ENCODE measurements at regions not wholly inside any gene's neighbourhood (a gene's known extent, or its start where the extent isn't known, plus 50 kb on each side); places are given as distances from the start of the nearest gene placed in this dataset.
A peak's percentile ranks its signal among the peaks of the same experiment; 100 is the strongest.

DNA sequence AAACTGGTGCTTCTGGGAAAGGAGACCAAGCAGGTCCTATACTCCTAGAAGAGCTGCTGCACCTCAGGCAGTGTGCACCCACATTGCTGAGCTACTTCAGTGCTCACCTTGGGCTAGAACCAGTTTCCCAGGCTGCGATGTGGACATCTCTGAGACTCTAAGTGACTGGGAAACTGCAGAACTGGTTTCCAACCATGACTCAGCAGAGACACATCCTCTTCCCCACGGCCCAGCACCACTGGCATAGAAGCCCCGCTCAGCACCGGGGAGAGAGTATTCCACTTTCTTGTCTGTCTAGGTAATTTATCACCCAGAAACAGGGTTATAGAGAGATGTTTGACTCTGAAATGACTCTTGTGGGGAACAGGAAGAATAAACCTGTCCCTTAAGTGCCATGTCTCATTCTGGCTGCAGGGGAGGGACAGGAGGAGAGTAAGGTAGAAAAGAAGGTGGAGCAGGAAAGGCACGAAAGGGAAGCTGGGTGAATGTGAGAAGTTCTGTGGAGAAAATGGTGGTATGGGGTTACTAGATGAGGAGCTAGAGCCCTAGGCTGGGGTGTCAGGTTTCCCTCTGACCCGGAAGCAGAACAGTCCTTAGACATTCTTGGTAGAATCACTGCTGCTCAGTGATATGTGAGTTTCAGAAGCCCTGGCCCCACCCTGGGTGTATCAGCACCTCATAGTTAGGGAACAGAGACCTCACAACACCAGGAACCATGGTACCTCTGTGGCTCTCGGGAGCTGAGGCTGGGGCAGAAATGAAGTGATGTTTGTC is 340.4 kb upstream of the NCAM1 start:
- no peak overlapping the region for H2AFZ ChIP-seq (replicated peaks; ENCODE audit: low read length, poor library complexity)
- BruUV-seq (replicated peaks): no TSS peak
- no peak overlapping the region for H3K14ac ChIP-seq (replicated peaks; ENCODE audit: low read depth, low read length)
- H3K9ac ChIP-seq (ENCODE audit: low read depth, low read length): no peak overlapping the region
- no peaks in the 10 kb centered on the region for H3K9me1 ChIP-seq (ENCODE audit: insufficient read depth, low read length)
- TF ChIP-seq BHLHE40 (IDR thresholded peaks at IDR 0.05; ENCODE audit: low read depth, low read length) (no peak), NFE2L2 (IDR thresholded peaks at IDR 0.05; ENCODE audit: low read depth, low read length) (peak; percentile 17; the same call in 1 of the 2 replicates)
- H3K4ac ChIP-seq (ENCODE audit: low read depth, low read length): no peak overlapping the region
- H3K27ac ChIP-seq (ENCODE audit: insufficient read depth, low read length): no peak overlapping the region
- no peak overlapping the region for H4K91ac ChIP-seq (ENCODE audit: insufficient read depth, low read depth, low read length)
- no peak overlapping the region for H2AK5ac ChIP-seq (ENCODE audit: low read depth, low read length)
- no peaks in the 10 kb centered on the region for H3K79me1 ChIP-seq (ENCODE audit: low read depth in 1 of 2, low read length in 2 of 2)
- no peak overlapping the region for H2BK5ac ChIP-seq (ENCODE audit: low read depth, low read length, poor library complexity, severe bottlenecking)
- H4K8ac ChIP-seq (ENCODE audit: low read depth in 2 of 2, low read length in 2 of 2): no peak overlapping the region
- no peak for DNase-seq
- dilution Hi-C loops (cut with HindIII; ENCODE audit: low sequenced_read_pairs, unreplicated experiment): no loop called here
- no peaks in the 10 kb centered on the region for H3K4me1 ChIP-seq (ENCODE audit: control insufficient read depth, insufficient read depth, low read length)
- no peak overlapping the region for H3K4me3 ChIP-seq (ENCODE audit: insufficient read depth, low read depth, low read length)
- no peaks in the 10 kb centered on the region for H3K36me3 ChIP-seq (ENCODE audit: control insufficient read depth, insufficient read depth, low read length)
- no peak overlapping the region for H2BK15ac ChIP-seq (ENCODE audit: low read depth, low read length)
- no peaks in the 10 kb centered on the region for H3K9me3 ChIP-seq (ENCODE audit: control insufficient read depth, insufficient read depth, low read length)
- H3K18ac ChIP-seq (ENCODE audit: low read depth, low read length): no peak overlapping the region
- ChIA-PET CTCF (no interaction called here), POLR2A (ENCODE audit: unreplicated experiment) (no interaction called here)
- ATAC-seq (ENCODE audit: low read depth): no peak
- no peaks in the 10 kb centered on the region for H3K27me3 ChIP-seq (ENCODE audit: control insufficient read depth, insufficient read depth, low read length)
- H2AK9ac ChIP-seq (replicated peaks; ENCODE audit: low read depth, low read length, poor library complexity): no peak overlapping the region
- H3K23ac ChIP-seq (ENCODE audit: low read depth, low read length): no peak overlapping the region
- intact Hi-C loops (cut with micrococcal nuclease): no loop called here
- H3K56ac ChIP-seq (ENCODE audit: extremely low read depth, insufficient read depth, low read length): no peak overlapping the region
- H4K5ac ChIP-seq (ENCODE audit: low read depth, low read length): no peak overlapping the region
- 68% methylated on average over 2 of the region's 7 CpGs; no CpG with 5 or more reads in 1 of the 2 experiments for WGBS, 2 experiments (ENCODE audit: extremely low coverage in 2 of 2, insufficient read length in 1 of 2)
- H2BK120ac ChIP-seq (ENCODE audit: low read depth, low read length): no peak overlapping the region
- in situ Hi-C loops (cut with MboI; ENCODE audit: low sequenced_read_pairs): no loop called here
- H4K20me1 ChIP-seq (ENCODE audit: insufficient read depth, low read length): no peaks in the 10 kb centered on the region
- no peak overlapping the region for H3K4me2 ChIP-seq (ENCODE audit: low read depth, low read length)
- no peak overlapping the region for H2BK20ac ChIP-seq (ENCODE audit: low read depth, low read length)
